HG03354 (cell line): ENCODE measurements at regions not wholly inside any gene's neighbourhood (a gene's known extent, or its start where the extent isn't known, plus 50 kb on each side); places are given as distances from the start of the nearest gene placed in this dataset.

Experiments used
- ATAC-seq: cut with Tn5 transposase; IDR thresholded peaks from one replicate; pipeline ENCODE4 v1.9.1; 2021; ENCODE audit warnings: mild to moderate bottlenecking; ENCODE audit not compliant: unreplicated experiment, poor library complexity, severe bottlenecking

GRCh38 chr2:125037135-125037653 lies 1012.1 kb downstream of the CNTNAP5 start:
- ATAC-seq, result no peak

GRCh38 chr2:125041846-125042245 lies 1016.8 kb downstream of the CNTNAP5 start:
- no peak for ATAC-seq

- ATAC-seq, result no peak
Observed at GRCh38 chr2:125042727-125043126, 1017.6 kb downstream of the CNTNAP5 start.

- no peak for ATAC-seq
Observed at GRCh38 chr2:125070726-125071505, 1045.8 kb downstream of the CNTNAP5 start.

- ATAC-seq, result no peak
Observed at GRCh38 chr2:125073440-125073839, 1048.4 kb downstream of the CNTNAP5 start.

GRCh38 chr2:125085904-125086303 lies 1060.8 kb downstream of the CNTNAP5 start:
- ATAC-seq, result no peak

- no peak for ATAC-seq
Observed at GRCh38 chr2:125086313-125087184, 1061.5 kb downstream of the CNTNAP5 start.

GRCh38 chr2:125092276-125093009 lies 1067.4 kb downstream of the CNTNAP5 start:
- ATAC-seq, result no peak

GRCh38 chr2:125095826-125096225 lies 1070.7 kb downstream of the CNTNAP5 start:
- ATAC-seq, result no peak

GRCh38 chr2:125106710-125107109 lies 1081.6 kb downstream of the CNTNAP5 start:
- ATAC-seq, result no peak

GRCh38 chr2:125107446-125107845 lies 1082.4 kb downstream of the CNTNAP5 start:
- no peak for ATAC-seq

GRCh38 chr2:125108251-125108650 lies 1083.2 kb downstream of the CNTNAP5 start:
- no peak for ATAC-seq

GRCh38 chr2:125125902-125126301 lies 1100.8 kb downstream of the CNTNAP5 start:
- no peak for ATAC-seq

GRCh38 chr2:125160947-125161346 lies 1135.9 kb downstream of the CNTNAP5 start:
- ATAC-seq, result no peak

GRCh38 chr2:125167152-125167551 lies 1142.1 kb downstream of the CNTNAP5 start:
- ATAC-seq, result no peak

GRCh38 chr2:125167820-125168219 lies 1142.7 kb downstream of the CNTNAP5 start:
- no peak for ATAC-seq

GRCh38 chr2:125168442-125168841 lies 1143.4 kb downstream of the CNTNAP5 start:
- no peak for ATAC-seq

- ATAC-seq, result no peak
Observed at GRCh38 chr2:125169022-125169763, 1144.1 kb downstream of the CNTNAP5 start.

- ATAC-seq, result no peak
Observed at GRCh38 chr2:125169764-125170146, 1144.7 kb downstream of the CNTNAP5 start.
